Kidney glomerular epithelial cell (primary cell): ENCODE measurements at regions not wholly inside any gene's neighbourhood (a gene's known extent, or its start where the extent isn't known, plus 50 kb on each side); places are given as distances from the start of the nearest gene placed in this dataset.

ENCODE experiments used
- DNase-seq: peaks from one replicate; lab custom pipeline; 2025; lab: John Stamatoyannopoulos, UW

- DNase-seq, result no peak
Measured at GRCh38 chr20:24376311-24377099, 92.9 kb upstream of the SYNDIG1 start.

GRCh38 chr20:24373372-24373771 lies 96.1 kb upstream of the SYNDIG1 start:
- DNase-seq, result no peak

- no peak for DNase-seq
Measured at GRCh38 chr20:24370911-24371695, 98.3 kb upstream of the SYNDIG1 start.

- no peak for DNase-seq
Measured at GRCh38 chr20:24370249-24370648, 99.2 kb upstream of the SYNDIG1 start.

GRCh38 chr20:24368253-24368652 lies 101.2 kb upstream of the SYNDIG1 start:
- DNase-seq, result no peak

GRCh38 chr20:24366336-24367004 lies 103.0 kb upstream of the SYNDIG1 start:
- no peak for DNase-seq

- DNase-seq, result no peak
Measured at GRCh38 chr20:24365670-24366069, 103.8 kb upstream of the SYNDIG1 start.

GRCh38 chr20:24364482-24364881 lies 104.9 kb upstream of the SYNDIG1 start:
- no peak for DNase-seq

GRCh38 chr20:24363031-24363430 lies 106.4 kb upstream of the SYNDIG1 start:
- DNase-seq, result no peak

GRCh38 chr20:24362080-24362479 lies 107.3 kb upstream of the SYNDIG1 start:
- no peak for DNase-seq

- no peak for DNase-seq
Measured at GRCh38 chr20:24361541-24361940, 107.9 kb upstream of the SYNDIG1 start.

GRCh38 chr20:24360531-24360930 lies 108.9 kb upstream of the SYNDIG1 start:
- no peak for DNase-seq

GRCh38 chr20:24359321-24360027 lies 110.0 kb upstream of the SYNDIG1 start:
- no peak for DNase-seq

GRCh38 chr20:24357931-24358330 lies 111.5 kb upstream of the SYNDIG1 start:
- no peak for DNase-seq

- no peak for DNase-seq
Measured at GRCh38 chr20:24357177-24357576, 112.3 kb upstream of the SYNDIG1 start.

GRCh38 chr20:24353135-24353690 lies 116.2 kb upstream of the SYNDIG1 start:
- DNase-seq, result no peak

GRCh38 chr20:24350923-24351368 lies 118.5 kb upstream of the SYNDIG1 start:
- DNase-seq, result no peak

- no peak for DNase-seq
Measured at GRCh38 chr20:24341781-24342180, 127.6 kb upstream of the SYNDIG1 start.

- DNase-seq, result no peak
Measured at GRCh38 chr20:24340933-24341332, 128.5 kb upstream of the SYNDIG1 start.

GRCh38 chr20:24339210-24339641 lies 130.2 kb upstream of the SYNDIG1 start:
- no peak for DNase-seq

GRCh38 chr20:24337551-24337950 lies 131.9 kb upstream of the SYNDIG1 start:
- DNase-seq, result no peak

GRCh38 chr20:24337069-24337468 lies 132.4 kb upstream of the SYNDIG1 start:
- no peak for DNase-seq
